ENCODE measurements at regions not wholly inside any gene's neighbourhood (a gene's known extent, or its start where the extent isn't known, plus 50 kb on each side); places are given as distances from the start of the nearest gene placed in this dataset.
A peak's percentile ranks its signal among the peaks of the same experiment; 100 is the strongest.
"Not testable (repeated sequence)": the region's sequence is repeated elsewhere in the genome, so short reads cannot be mapped to it uniquely, and the experiment has no call there.

- DNase-seq: not testable (repeated sequence)
Observed at GRCh38 chr11:122193881-122194480, 78.0 kb upstream of the BLID start.

- no peak for DNase-seq
Observed at GRCh38 chr11:122193457-122193856, 77.4 kb upstream of the BLID start.

GRCh38 chr11:122192634-122193255, 76.7 kb upstream of the BLID start:
- DNase-seq: no peak

- DNase-seq: no peak
Observed at GRCh38 chr11:122190768-122191167, 74.8 kb upstream of the BLID start.

- DNase-seq: no peak
Observed at GRCh38 chr11:122189229-122189628, 73.2 kb upstream of the BLID start.

GRCh38 chr11:122187373-122188165, 71.6 kb upstream of the BLID start:
- DNase-seq: no peak

GRCh38 chr11:122186439-122187080, 70.5 kb upstream of the BLID start:
- DNase-seq: no peak

GRCh38 chr11:122183933-122184332, 67.9 kb upstream of the BLID start:
- no peak for DNase-seq

GRCh38 chr11:122181893-122182292, 65.9 kb upstream of the BLID start:
- no peak for DNase-seq

- no peak for DNase-seq
Observed at GRCh38 chr11:122181372-122181771, 65.4 kb upstream of the BLID start.

- DNase-seq: no peak
Observed at GRCh38 chr11:122179961-122180834, 64.2 kb upstream of the BLID start.

- DNase-seq: peak; percentile 47
Observed at GRCh38 chr11:122178795-122179194, 62.8 kb upstream of the BLID start.

GRCh38 chr11:122177238-122177637, 61.2 kb upstream of the BLID start:
- peak; percentile 24 for DNase-seq

- no peak for DNase-seq
Observed at GRCh38 chr11:122176651-122177050, 60.6 kb upstream of the BLID start.

GRCh38 chr11:122175306-122175705, 59.3 kb upstream of the BLID start:
- no peak for DNase-seq

GRCh38 chr11:122173587-122173986, 57.6 kb upstream of the BLID start:
- no peak for DNase-seq

GRCh38 chr11:122173074-122173450, 57.0 kb upstream of the BLID start:
- no peak for DNase-seq

- DNase-seq: no peak
Observed at GRCh38 chr11:122172352-122173073, 56.5 kb upstream of the BLID start.

GRCh38 chr11:122170815-122171475, 54.9 kb upstream of the BLID start:
- DNase-seq: no peak

GRCh38 chr11:122168218-122168617, 52.2 kb upstream of the BLID start:
- no peak for DNase-seq

- DNase-seq: no peak
Observed at GRCh38 chr11:122167100-122167499, 51.1 kb upstream of the BLID start.

All from midbrain (tissue), 1 donor.